ENCODE measurements at regions not wholly inside any gene's neighbourhood (a gene's known extent, or its start where the extent isn't known, plus 50 kb on each side); places are given as distances from the start of the nearest gene placed in this dataset.

- TF ChIP-seq POLR2AphosphoS5 (IDR thresholded peaks at IDR 0.05; ENCODE audit: low read depth) (no peak), JUNB (IDR thresholded peaks at IDR 0.05; ENCODE audit: unreplicated experiment) (no peak), STAT1 (IDR thresholded peaks at IDR 0.05; ENCODE audit: unreplicated experiment) (no peak), EZH2 (IDR thresholded peaks at IDR 0.05; ENCODE audit: low read depth, unreplicated experiment) (no peak), NANOG (IDR thresholded peaks at IDR 0.05; ENCODE audit: borderline replicate concordance) (no peak), EZH2phosphoT487 (IDR thresholded peaks at IDR 0.05; ENCODE audit: unreplicated experiment) (no peak), CREB1 (CRISPR knock-in tag; IDR thresholded peaks at IDR 0.05; ENCODE audit: low read depth) (no peak)
- TF ChIP-seq, protein P1, sequence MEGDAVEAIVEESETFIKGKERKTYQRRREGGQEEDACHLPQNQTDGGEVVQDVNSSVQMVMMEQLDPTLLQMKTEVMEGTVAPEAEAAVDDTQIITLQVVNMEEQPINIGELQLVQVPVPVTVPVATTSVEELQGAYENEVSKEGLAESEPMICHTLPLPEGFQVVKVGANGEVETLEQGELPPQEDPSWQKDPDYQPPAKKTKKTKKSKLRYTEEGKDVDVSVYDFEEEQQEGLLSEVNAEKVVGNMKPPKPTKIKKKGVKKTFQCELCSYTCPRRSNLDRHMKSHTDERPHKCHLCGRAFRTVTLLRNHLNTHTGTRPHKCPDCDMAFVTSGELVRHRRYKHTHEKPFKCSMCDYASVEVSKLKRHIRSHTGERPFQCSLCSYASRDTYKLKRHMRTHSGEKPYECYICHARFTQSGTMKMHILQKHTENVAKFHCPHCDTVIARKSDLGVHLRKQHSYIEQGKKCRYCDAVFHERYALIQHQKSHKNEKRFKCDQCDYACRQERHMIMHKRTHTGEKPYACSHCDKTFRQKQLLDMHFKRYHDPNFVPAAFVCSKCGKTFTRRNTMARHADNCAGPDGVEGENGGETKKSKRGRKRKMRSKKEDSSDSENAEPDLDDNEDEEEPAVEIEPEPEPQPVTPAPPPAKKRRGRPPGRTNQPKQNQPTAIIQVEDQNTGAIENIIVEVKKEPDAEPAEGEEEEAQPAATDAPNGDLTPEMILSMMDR (conservative IDR thresholded peaks at IDR 0.05; ENCODE audit: low read depth in 2 of 2): no peak
- TF ChIP-seq, protein P2, sequence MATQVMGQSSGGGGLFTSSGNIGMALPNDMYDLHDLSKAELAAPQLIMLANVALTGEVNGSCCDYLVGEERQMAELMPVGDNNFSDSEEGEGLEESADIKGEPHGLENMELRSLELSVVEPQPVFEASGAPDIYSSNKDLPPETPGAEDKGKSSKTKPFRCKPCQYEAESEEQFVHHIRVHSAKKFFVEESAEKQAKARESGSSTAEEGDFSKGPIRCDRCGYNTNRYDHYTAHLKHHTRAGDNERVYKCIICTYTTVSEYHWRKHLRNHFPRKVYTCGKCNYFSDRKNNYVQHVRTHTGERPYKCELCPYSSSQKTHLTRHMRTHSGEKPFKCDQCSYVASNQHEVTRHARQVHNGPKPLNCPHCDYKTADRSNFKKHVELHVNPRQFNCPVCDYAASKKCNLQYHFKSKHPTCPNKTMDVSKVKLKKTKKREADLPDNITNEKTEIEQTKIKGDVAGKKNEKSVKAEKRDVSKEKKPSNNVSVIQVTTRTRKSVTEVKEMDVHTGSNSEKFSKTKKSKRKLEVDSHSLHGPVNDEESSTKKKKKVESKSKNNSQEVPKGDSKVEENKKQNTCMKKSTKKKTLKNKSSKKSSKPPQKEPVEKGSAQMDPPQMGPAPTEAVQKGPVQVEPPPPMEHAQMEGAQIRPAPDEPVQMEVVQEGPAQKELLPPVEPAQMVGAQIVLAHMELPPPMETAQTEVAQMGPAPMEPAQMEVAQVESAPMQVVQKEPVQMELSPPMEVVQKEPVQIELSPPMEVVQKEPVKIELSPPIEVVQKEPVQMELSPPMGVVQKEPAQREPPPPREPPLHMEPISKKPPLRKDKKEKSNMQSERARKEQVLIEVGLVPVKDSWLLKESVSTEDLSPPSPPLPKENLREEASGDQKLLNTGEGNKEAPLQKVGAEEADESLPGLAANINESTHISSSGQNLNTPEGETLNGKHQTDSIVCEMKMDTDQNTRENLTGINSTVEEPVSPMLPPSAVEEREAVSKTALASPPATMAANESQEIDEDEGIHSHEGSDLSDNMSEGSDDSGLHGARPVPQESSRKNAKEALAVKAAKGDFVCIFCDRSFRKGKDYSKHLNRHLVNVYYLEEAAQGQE (IDR thresholded peaks at IDR 0.05; ENCODE audit: unreplicated experiment): no peak
- TF ChIP-seq, protein P3, sequence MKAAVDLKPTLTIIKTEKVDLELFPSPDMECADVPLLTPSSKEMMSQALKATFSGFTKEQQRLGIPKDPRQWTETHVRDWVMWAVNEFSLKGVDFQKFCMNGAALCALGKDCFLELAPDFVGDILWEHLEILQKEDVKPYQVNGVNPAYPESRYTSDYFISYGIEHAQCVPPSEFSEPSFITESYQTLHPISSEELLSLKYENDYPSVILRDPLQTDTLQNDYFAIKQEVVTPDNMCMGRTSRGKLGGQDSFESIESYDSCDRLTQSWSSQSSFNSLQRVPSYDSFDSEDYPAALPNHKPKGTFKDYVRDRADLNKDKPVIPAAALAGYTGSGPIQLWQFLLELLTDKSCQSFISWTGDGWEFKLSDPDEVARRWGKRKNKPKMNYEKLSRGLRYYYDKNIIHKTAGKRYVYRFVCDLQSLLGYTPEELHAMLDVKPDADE (IDR thresholded peaks at IDR 0.05): no peak
Measured at GRCh38 chr4:60868232-60868960, 331.7 kb upstream of the ADGRL3 start.
